Hepatocyte (in vitro differentiated cells): ENCODE measurements at regions not wholly inside any gene's neighbourhood (a gene's known extent, or its start where the extent isn't known, plus 50 kb on each side); places are given as distances from the start of the nearest gene placed in this dataset.

Experiments used
- DNase-seq: peaks from one replicate; pipeline ENCODE4 v3.0.0-alpha.2; 2016; ENCODE audit warnings: low spot score
- H2AFZ ChIP-seq: fragments of 200-600 bp; sonication (generic); 2 replicates; pipeline ENCODE4 v1.6.0; 2016; ENCODE audit warnings: antibody characterized with exemption, mild to moderate bottlenecking
- H3K27ac ChIP-seq: fragments of 200-600 bp; sonication (generic); 2 replicates; pipeline ENCODE4 v1.5.1; 2016; ENCODE audit warnings: mild to moderate bottlenecking
- H3K27me3 ChIP-seq: fragments of 200-600 bp; sonication (generic); 2 replicates; pipeline ENCODE4 v1.6.1; 2016
- H3K36me3 ChIP-seq: fragments of 200-600 bp; sonication (generic); replicated peaks from 2 replicates; pipeline ENCODE4 v1.5.1; 2016; ENCODE audit warnings: low read depth; ENCODE audit not compliant: insufficient read depth
- H3K4me1 ChIP-seq: fragments of 200-600 bp; sonication (generic); 2 replicates; pipeline ENCODE4 v1.5.1; 2016; ENCODE audit warnings: mild to moderate bottlenecking, moderate library complexity; ENCODE audit not compliant: insufficient read depth
- H3K4me2 ChIP-seq: fragments of 200-600 bp; sonication (generic); 2 replicates; pipeline ENCODE4 v1.6.0; 2016
- H3K4me3 ChIP-seq: fragments of 200-600 bp; sonication (generic); 2 replicates; pipeline ENCODE4 v1.5.1; 2016; ENCODE audit warnings: mild to moderate bottlenecking
- H3K79me2 ChIP-seq: fragments of 200-600 bp; sonication (generic); 2 replicates; pipeline ENCODE4 v1.6.0; 2017; ENCODE audit warnings: mild to moderate bottlenecking
- H3K9me2 ChIP-seq: fragments of 200-600 bp; sonication (generic); replicated peaks from 2 replicates; pipeline ENCODE4 v1.6.0; 2017; ENCODE audit warnings: mild to moderate bottlenecking; ENCODE audit not compliant: insufficient read depth
- H3K9me3 ChIP-seq: fragments of 200-600 bp; sonication (generic); 2 replicates; pipeline ENCODE4 v1.5.1; 2016; ENCODE audit warnings: low read depth, mild to moderate bottlenecking
- H4K20me1 ChIP-seq: fragments of 200-600 bp; sonication (generic); 2 replicates; pipeline ENCODE4 v1.6.0; 2016; ENCODE audit warnings: mild to moderate bottlenecking; ENCODE audit not compliant: insufficient read depth, poor library complexity, severe bottlenecking
- CTCF ChIP-seq: fragments of 200-600 bp; sonication (generic); IDR thresholded peaks from 2 replicates; pipeline ENCODE4 v1.5.1; 2016; ENCODE audit warnings: antibody characterized with exemption, mild to moderate bottlenecking; ENCODE audit not compliant: poor library complexity
- EZH2 ChIP-seq: fragments of 200-600 bp; sonication (generic); IDR thresholded peaks from 2 replicates; pipeline ENCODE4 v1.6.1; 2016; ENCODE audit warnings: antibody characterized with exemption, mild to moderate bottlenecking, borderline replicate concordance
- EZH2phosphoT487 ChIP-seq: fragments of 200-600 bp; sonication (generic); IDR thresholded peaks from one replicate; pipeline ENCODE4 v1.6.1; 2018; ENCODE audit warnings: antibody characterized with exemption, mild to moderate bottlenecking, low read depth, moderate library complexity; ENCODE audit not compliant: unreplicated experiment, severe bottlenecking
- WGBS: methylation state at CpG from one replicate; pipeline ENCODE4 v1.1.6; 2016; ENCODE audit warnings: low lambda C conversion rate; ENCODE audit errors: missing lambda C conversion rate; 5-methylcytosine and 5-hydroxymethylcytosine counted together

GRCh38 chr18:66141716-66142115, 390.9 kb downstream of the CDH7 start:
- Histone ChIP-seq H3K79me2 (no peaks in the 10 kb centered on the region), H3K27me3 (no peaks in the 10 kb centered on the region), H3K4me3 (no peak overlapping the region), H2AFZ (no peak overlapping the region), H4K20me1 (no peaks in the 10 kb centered on the region), H3K36me3 (no peaks in the 10 kb centered on the region), H3K4me1 (no peaks in the 10 kb centered on the region), H3K9me2 (no peaks in the 10 kb centered on the region), H3K9me3 (no peaks in the 10 kb centered on the region), H3K4me2 (no peak overlapping the region), H3K27ac (no peak overlapping the region)
- TF ChIP-seq EZH2phosphoT487 = no peak
- no peak for TF ChIP-seq EZH2
- TF ChIP-seq CTCF = no peak
- WGBS = 88% methylated on average over 4 of the region's 4 CpGs
- no peak for DNase-seq

- Histone ChIP-seq H4K20me1 (no peaks in the 10 kb centered on the region), H3K4me3 (no peak overlapping the region), H3K27ac (no peak overlapping the region), H2AFZ (no peak overlapping the region), H3K9me3 (no peaks in the 10 kb centered on the region), H3K9me2 (no peaks in the 10 kb centered on the region), H3K4me1 (no peaks in the 10 kb centered on the region), H3K79me2 (no peaks in the 10 kb centered on the region), H3K4me2 (no peak overlapping the region), H3K27me3 (no peaks in the 10 kb centered on the region), H3K36me3 (no peaks in the 10 kb centered on the region)
- TF ChIP-seq CTCF = no peak
- TF ChIP-seq EZH2phosphoT487 = no peak
- TF ChIP-seq EZH2 = no peak
- DNase-seq = no peak
- 89% methylated on average over 5 of the region's 5 CpGs for WGBS
Measured at GRCh38 chr18:66138642-66139041, 387.8 kb downstream of the CDH7 start.

- Histone ChIP-seq H3K4me2 (no peak overlapping the region), H3K9me2 (no peaks in the 10 kb centered on the region), H3K36me3 (no peaks in the 10 kb centered on the region), H3K27ac (no peak overlapping the region), H3K9me3 (no peaks in the 10 kb centered on the region), H3K79me2 (no peaks in the 10 kb centered on the region), H3K4me3 (no peak overlapping the region), H2AFZ (no peak overlapping the region), H4K20me1 (no peaks in the 10 kb centered on the region), H3K27me3 (no peaks in the 10 kb centered on the region), H3K4me1 (no peaks in the 10 kb centered on the region)
- 83% methylated on average over 1 of the region's 1 CpG for WGBS
- TF ChIP-seq EZH2phosphoT487 (no peak), EZH2 (no peak), CTCF (no peak)
- no peak for DNase-seq
Measured at GRCh38 chr18:66136039-66136438, 385.2 kb downstream of the CDH7 start.

GRCh38 chr18:66129248-66129647, 378.4 kb downstream of the CDH7 start:
- no peaks in the 10 kb centered on the region for H3K79me2 ChIP-seq
- no peak for DNase-seq
- H3K9me3 ChIP-seq = no peaks in the 10 kb centered on the region
- H3K27me3 ChIP-seq = no peaks in the 10 kb centered on the region
- no peaks in the 10 kb centered on the region for H3K36me3 ChIP-seq
- H4K20me1 ChIP-seq = no peaks in the 10 kb centered on the region
- H2AFZ ChIP-seq = no peak overlapping the region
- TF ChIP-seq EZH2 (no peak), EZH2phosphoT487 (no peak), CTCF (no peak)
- H3K4me1 ChIP-seq = no peaks in the 10 kb centered on the region
- no peaks in the 10 kb centered on the region for H3K9me2 ChIP-seq
- WGBS = 82% methylated on average over 4 of the region's 4 CpGs
- no peak overlapping the region for H3K4me3 ChIP-seq
- no peak overlapping the region for H3K4me2 ChIP-seq
- no peak overlapping the region for H3K27ac ChIP-seq
